GM18858 (cell line): ENCODE measurements at regions not wholly inside any gene's neighbourhood (a gene's known extent, or its start where the extent isn't known, plus 50 kb on each side); places are given as distances from the start of the nearest gene placed in this dataset.
"Not testable (repeated sequence)": the region's sequence is repeated elsewhere in the genome, so short reads cannot be mapped to it uniquely, and the experiment has no call there.

Experiments
- ATAC-seq: cut with Tn5 transposase; IDR thresholded peaks from one replicate; pipeline ENCODE4 v1.9.1; 2021; ENCODE audit not compliant: unreplicated experiment

DNA sequence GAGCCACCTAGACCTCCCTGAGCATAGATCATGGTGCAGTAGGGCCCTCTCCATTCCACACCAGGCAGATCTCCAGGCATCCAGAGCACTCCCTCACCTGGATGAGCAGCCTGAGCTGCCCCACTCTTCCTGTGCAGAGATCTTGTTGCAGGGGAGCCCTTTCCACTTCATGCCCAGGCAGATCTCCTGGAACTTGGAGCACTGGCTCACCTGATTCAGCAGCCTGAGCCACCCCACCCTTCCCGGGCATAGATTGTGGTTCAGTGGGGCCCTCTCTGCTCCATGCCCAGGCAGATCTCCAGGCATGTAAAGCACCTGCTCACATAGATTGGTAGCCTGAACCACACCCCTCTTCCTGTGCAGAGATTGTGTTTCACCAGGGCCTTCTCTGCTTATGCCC lies 78.0 kb downstream of the SEC16B start:
- ATAC-seq = no peak

DNA sequence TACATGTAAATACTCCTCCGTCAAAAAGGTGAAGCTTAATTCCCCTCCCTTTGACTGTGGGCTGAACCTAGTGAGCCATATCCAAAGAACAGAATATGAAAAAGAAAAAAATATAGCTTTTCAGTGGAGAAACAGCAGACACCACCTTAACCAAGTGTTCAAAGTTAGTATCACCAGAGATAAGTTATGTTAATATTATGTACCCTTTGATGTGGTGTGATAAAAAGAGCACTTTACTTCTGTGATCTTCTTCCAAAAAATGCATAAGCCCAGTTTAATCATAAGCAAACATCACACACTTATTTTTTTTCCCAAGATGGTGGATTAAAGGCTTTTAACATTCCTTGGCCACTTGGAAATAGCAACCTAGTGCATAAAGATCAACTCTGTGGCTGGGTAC lies 79.4 kb downstream of the SEC16B start:
- no peak for ATAC-seq

DNA sequence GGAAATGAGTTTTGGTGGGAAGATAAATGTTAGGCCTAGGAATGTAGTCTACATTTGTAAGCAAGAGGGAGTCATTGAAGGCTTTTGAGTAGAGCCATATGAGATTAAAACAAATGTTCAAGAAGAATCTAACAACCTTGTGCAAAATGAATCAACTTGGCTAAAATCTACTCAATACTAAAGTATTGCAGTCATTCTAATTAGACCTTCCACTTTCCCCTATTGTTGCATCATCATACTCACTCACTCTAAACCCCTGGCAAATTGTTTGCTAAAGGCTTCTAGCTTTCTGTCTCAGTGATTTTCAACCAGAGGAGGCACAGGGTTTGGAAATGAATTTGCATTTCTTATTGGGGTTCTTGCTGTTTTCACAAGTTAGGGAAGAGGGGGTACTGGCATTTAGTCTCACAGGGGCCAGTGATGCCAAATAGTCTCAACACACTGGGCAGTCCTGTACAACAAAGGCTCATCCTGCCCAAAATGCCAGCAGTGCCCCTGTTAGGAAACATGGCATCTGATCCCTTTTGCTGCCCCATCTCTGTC lies 85.3 kb downstream of the SEC16B start:
- no peak for ATAC-seq

DNA sequence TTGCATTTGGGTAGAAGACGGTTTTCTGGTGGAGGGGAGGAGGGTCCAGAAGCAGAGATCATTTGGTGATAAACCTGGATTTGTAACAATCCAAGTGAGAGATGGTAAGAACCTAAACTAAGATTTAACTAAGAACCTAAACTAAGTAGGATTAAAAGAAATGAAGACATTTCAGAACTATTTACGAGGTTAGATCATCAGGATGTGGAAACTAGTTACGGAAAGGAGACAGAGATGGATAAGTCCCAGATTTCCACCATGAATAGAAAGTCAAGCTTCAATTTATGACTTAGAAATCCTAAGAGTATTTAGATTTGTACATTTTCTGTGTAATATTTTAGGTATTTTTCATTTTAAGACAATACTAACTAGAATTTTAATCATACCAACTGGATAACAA lies 86.3 kb downstream of the SEC16B start:
- ATAC-seq = no peak

DNA sequence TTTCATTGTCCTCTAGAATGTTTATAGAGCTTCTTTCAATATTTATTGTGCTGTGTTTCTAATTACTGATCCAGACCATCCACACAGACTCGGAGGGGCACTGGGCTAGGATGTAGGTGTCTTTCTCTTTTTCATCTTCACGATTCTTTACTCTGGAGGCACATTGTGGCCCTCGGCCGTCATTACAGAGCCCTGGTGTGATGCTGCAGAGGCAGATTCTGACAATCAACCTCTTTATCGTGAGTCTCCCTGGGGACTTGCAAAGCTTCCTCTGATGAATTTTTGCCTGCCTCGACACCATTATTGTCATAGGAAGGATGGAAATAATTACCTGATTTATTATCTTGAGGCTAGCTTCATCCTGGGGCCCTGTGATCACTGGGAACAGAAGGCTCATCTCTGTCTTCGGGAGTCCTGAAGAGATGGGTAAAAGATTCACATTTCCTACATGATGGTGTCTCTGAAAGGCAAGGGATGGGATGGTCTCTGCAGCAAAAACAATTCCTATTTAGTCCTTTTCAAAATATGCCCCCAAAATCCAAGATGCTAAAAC lies 89.4 kb downstream of the SEC16B start:
- no peak for ATAC-seq

DNA sequence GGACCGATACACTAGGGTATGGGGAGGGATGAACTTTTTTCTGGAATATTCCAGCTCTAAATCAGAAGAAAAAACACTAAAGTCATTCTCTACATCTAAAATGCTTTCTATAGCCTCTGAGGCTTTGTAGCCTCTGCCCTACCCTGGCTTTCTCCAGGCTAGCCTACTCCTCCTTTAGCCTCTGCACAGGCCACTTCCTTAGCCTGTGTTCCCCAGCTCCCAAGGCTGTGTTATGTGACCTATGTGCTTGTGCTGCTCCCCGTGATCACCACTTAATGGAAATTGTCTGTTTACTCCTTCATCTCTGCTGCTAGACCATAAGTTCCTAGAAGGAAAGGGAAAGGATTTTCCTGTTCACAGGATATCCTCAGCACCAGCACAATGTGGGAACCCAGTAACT lies 92.8 kb downstream of the SEC16B start:
- ATAC-seq = no peak

DNA sequence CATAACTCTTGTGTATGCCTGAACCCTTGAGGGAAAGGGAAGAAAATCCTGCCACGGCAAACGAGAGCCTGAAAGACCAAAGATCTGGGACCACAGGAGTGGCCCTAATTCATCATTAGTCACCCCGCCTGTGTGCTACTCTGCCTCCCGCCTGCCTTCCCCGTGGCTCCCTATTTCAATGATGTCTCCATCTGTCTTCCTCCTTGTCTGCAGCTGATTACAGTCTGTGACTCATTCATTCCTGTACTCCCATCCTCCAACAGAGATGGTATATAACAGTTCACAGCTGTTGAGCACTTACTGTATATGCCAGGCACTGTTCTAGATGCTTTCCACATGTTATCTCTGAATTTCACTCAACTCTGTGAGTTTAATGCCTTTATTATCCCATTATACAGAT lies 96.6 kb downstream of the SEC16B start:
- no peak for ATAC-seq

DNA sequence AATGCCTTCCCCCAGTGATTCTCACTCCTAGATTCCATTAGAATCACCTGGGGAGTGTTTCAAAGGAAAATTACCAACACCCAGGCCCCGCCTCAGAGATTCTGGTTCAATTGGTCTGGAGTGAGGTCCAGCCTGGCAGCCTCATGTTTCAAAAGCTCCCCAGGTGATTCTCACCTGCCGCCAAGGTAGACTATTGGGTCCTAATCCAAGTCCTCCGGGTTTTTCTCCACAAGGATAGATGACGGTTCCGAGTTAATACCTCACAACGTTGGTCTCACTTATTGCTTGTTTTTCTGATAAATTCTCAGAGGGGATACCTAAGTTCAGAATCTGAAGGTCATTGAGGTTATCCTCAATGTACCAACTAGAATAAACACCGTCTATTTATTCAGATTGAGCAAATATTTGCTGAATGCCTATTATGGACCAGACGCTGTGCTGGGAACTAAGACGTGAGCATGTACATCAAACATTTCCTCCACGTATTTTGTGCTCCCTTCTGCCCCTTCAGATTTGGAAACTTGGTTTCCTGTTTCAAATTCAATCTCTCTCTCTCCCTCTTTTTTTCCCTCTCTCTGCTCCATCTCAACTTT lies 97.5 kb downstream of the SEC16B start:
- no peak for ATAC-seq

DNA sequence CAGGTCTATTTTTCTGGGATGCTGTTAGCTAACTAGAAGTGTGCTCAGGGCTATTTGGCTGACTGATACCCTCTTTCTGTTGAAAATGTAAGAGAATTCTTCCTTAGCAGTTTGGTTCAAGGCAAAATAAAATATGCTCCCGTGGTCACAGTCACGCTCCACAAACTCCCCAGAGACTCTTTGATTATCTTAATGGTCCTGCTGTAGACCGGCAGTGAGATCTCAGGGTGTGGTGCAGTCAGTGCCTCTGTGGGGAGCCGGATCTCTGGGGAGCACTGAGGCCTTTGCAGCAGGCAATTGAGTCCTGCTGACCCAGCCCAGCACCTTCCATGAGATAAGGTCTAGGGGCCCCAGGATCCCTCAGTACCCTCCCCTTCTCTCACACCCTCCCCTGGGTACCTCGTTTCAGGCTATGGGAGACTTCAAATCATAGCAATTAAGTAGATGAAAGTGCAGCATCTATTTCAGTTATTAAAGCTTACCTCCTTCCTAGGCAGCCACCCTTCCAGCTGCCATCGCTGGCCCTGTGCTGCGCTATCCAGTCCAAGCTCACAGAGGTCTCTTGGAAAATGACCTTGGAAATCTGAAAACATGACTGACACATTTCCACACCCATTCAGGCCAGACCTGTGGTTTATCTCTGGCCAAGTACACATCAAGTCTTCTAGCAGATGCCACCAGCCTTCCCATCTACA lies 98.1 kb downstream of the SEC16B start:
- no peak for ATAC-seq

DNA sequence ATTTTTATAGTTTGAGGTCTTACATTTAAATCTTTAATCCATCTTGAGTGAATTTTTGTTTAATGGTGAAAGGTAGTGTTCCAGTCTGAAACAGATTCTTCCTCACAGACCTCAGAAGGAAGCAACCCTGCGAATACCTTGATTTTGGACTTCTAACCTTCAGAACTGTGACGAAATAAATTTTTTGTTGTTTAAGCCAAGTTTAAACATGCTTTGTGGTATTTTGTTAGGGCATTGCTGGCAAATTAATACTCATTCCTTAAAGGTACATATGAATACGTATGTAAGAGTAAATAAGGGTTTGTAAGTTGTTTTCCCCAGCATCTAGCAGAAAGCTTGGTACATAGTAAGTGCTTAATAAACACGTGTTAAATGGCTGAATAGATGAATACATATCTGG lies 100.3 kb downstream of the SEC16B start:
- ATAC-seq = no peak

DNA sequence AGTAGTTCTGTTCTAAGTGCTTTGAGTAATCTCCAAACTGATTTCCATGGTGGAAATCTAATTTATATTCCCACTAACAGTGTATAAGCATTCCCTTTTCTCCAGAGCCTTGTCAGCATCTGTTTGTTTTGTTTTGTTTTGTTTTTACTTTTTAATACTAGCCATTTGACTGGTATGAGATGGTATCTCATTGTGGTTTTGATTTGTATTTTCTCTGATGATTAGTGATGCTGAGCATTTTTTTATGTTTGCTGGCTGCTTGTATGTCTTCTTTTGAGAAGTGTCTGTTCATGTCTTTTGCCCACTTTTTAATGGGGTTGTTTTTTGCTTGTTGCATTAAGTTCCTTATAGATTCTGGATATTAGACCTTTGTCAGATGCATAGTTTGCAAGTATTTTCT lies 100.8 kb downstream of the SEC16B start:
- not testable (repeated sequence) for ATAC-seq

DNA sequence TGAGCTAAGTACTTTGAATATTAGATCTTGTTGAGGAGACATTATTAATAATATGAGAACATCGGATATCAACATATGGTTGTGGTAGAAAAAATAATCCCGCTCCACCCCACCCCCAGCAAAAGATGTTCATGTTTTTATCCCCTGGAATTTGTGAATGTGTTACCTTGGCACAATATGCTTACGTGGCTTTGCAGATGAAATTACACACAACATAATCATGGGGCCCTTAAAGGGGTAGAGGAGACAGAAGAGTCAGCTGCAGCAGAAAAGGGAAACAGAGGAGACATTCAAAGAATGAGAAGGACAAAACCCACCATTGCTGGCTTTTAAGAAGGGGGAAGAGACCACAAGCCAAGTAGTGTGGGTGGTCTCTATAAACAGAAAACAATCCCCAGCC lies 104.1 kb downstream of the SEC16B start:
- no peak for ATAC-seq

DNA sequence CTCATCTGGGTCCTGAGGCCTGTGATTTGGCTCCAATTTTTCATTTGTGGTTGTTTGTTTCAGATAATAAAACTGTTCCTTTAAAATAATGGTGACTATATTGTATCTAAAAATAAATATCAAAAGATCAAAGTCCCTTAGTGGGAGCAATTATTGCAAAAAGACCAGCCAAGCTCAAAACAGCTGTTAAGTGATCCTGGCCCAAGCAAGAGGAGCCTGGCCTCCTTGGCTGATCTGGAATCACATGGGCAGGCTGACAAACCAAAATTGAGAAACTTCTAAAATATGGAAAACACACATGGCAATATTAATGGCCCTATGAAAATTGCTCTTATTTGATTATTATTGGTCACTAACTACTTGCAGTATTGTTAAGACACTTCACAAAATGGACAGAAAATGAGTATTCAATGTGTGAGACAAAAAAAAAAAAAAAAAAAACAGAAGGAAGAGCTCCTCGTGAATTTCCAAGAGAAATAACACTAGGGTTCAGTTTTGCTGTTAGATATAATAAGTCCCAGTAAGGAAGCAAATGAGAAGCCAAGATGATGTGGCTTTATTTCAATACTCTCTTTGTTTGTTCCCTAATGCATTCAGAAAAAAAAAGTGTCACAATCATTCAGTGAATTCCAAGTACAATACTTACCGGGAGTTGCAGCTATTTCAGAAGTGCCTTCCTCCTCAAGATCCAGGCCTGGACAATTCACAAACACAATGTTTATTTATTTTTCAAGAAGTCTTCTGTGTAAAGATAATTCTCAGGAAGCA lies 105.1 kb downstream of the SEC16B start:
- ATAC-seq = no peak

DNA sequence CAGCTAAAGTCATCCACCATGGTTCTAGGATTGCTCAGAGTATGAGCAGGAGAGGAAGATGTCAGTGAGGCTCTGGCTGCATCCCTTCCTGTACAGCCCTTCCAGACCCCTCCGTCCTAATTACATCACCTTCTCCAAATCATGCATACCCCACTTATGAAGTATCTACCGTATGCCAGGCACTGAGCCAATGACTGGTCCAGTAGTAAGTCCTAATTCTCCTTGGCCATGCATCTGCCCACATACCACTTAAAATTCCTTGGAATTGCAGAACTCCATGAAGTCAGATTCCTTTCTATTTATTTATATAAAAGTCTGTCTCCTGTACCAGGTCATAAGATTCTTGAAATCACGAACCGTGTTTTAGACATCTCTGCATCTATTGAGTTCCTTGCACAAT lies 106.1 kb downstream of the SEC16B start:
- no peak for ATAC-seq

DNA sequence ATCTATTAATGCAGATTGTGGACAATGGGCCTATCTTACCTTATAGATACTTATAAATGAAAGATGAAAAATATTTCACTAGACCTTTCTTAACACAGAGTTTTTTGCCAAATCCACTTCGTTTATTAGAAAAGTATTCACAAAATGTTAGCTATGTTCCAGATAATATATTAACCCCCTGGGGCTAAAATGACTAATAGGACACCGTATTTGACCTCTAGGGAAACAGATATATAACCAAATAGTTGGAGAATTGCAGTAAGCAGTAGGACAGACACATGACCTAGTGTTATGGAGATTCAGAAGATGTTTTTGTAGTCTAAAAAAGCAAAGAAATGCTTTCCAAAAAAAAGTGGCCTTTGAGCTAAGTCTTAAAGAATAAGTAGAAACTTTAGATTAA lies 106.9 kb downstream of the SEC16B start:
- ATAC-seq = no peak

DNA sequence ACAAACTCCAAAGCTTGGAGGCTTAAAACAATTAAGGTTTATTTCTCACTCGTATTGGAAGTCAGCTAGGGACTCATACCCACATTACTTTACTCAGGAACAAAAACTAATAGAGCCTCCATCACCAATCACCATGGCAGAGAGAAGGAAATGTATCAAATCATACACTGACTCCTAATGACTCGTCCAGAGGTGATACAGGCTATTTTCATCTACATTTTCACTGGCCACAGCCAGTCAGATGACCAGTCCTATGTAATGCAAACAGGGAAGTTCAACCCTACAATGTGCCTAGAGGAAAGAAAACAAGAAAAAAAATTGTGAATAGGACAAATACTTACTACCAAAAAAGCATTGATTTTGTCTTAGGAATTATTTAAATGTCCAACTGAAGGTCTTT lies 110.3 kb downstream of the SEC16B start:
- no peak for ATAC-seq

DNA sequence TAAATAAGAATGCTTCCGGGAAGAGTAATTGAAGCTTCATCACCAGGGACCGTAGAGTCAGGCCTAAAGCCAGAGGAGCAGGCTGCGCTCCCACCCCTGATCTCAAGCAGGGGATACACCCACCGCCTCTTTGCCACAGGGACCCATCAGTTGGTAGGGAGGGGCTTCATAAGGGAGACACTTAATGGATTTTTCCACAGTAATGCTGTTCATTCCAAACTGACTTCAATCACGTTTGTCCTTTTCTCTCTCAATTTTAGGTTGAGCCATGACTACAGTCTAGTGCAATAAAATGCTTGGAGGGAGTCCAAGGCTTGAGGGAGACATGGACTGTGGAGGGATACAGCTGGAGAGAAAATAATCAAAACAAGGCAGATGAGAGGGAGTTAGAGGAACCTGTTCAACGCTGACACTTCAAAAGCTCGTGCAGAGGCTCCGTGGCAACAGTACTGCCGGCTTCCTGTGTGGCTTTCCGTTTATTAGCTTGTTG lies 111.5 kb downstream of the SEC16B start:
- no peak for ATAC-seq

DNA sequence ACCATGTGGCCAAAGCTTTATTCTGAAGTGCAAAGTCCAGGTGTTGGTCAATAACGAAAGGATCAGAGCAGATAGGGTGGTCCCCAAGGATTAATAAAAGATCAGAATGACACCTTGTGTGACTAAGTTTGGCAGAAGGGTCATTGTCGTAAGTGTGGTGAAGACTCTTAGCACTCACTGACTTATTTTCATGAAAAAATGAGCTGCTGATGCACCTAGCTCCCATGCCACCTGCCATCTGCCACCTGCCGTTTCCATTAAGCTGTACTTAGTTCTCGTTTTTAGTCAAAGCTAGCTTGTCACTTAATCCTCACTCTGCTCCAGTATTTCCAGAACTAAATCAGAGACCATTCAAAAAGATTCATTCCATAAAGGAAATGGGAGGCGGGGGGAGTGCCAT lies 112.6 kb downstream of the SEC16B start:
- ATAC-seq = no peak

DNA sequence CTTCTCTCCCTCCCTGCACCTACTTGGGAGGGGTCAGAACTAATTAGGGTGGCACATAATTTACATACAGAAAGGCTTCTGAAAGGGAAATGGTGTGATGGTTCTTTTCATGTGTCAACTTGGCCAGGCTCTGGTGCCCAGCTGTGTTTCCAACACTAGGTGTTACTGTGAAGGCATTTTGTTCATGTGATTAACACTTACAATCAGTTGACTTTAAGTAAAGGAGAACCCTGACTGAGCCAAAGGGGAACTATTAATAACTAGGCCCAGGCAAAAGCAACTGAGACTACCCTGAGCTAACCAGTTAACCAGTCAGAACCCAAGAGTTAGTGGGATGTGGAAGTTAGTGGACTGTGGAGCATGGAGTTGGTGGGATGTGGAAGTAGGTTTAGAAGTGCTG lies 114.9 kb downstream of the SEC16B start:
- ATAC-seq = no peak

DNA sequence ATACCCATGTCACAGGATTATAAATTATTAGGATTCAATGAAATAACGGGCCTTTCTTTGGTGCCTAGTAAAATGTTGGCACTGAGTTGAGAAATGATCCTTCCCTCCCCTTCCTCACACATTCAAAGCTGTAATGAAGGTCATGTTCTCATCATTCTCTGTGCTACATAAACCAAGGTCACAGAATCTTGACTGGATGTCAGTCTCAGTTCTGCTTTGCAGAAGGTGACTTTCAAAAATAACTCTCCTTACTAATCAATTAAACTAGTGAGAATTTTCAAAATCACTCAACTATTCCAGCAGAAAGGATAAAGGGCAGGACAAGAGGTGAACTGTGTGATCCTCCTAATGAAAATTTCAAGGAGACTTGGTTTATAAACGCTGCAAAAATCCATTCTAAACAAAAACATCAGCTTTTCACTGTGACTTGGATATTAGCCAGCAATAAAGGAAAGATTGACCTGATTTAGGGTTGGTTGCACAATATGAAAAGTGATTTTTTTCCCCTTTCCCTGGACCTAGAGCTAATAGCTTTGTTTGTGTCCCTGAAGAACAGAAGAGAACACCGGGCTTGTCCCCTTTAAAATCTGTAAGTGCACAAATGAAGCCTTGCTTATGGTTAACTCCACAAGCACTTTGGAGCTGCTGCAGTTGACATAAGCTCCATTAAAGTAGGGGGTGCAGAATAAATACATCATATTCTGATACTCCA lies 120.1 kb downstream of the SEC16B start:
- ATAC-seq = no peak

DNA sequence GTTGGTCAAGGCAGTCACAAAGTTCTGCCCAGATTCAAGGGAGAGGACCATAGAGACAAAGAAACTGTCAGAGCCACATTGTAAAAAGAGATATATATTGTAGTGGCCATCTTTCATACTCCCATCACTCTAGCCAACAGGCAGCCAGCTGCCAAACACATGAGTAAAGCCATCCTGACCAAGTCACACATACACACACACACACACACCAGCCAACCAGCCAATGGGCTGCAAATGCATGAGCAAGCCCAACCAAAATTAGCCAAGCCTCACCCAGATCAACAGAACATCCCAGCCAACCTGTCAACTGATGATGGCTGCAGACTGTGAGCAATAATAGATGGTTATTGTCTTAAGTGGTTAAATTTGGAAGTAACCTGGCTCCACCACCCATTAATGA lies 120.7 kb downstream of the SEC16B start:
- ATAC-seq = no peak
